HG02763 (cell line): ENCODE measurements at regions not wholly inside any gene's neighbourhood (a gene's known extent, or its start where the extent isn't known, plus 50 kb on each side); places are given as distances from the start of the nearest gene placed in this dataset.

Experiments used
- ATAC-seq: cut with Tn5 transposase; IDR thresholded peaks from one replicate; pipeline ENCODE4 v1.9.1; 2021; ENCODE audit warnings: mild to moderate bottlenecking, moderate library complexity; ENCODE audit not compliant: unreplicated experiment

DNA sequence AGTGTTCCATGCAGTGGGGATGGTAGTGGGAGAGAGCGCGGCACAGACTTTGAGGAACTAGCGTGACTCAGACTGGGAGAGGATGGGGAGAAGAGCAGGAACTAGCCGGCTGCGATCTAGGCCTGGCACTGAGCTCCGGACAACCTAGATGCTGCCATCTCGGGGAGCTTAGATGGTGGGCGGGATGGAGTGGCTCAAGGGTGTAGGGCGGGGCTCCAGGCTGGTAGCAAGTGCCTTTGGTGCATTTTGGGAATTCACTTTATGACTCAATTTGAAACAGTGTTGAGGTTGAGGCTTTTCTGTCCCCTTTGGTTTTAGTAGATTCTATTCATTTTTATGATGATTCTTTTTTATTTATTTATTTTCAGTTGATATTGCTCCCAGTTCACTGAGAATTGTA, 185.3 kb upstream of the GPR26 start:
- no peak for ATAC-seq

DNA sequence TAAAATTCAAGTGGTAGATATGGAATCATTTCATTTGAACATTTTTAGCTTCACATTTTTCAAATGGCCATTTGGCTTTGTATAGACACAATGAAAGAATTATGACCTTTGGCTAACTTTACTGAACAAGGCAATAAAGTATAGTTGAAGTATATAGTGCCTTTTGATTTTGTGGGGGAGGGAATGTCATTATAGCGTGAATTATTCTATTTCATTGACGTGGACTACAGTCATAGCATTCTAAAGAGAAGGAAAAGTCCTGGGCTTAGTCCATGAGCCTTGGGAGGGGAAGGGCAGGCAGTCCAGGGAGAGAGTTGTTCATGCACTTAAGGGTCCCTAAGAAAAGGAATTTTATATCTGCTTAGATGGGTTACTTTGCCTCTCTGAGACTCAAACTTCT, 181.4 kb upstream of the GPR26 start:
- ATAC-seq: no peak

DNA sequence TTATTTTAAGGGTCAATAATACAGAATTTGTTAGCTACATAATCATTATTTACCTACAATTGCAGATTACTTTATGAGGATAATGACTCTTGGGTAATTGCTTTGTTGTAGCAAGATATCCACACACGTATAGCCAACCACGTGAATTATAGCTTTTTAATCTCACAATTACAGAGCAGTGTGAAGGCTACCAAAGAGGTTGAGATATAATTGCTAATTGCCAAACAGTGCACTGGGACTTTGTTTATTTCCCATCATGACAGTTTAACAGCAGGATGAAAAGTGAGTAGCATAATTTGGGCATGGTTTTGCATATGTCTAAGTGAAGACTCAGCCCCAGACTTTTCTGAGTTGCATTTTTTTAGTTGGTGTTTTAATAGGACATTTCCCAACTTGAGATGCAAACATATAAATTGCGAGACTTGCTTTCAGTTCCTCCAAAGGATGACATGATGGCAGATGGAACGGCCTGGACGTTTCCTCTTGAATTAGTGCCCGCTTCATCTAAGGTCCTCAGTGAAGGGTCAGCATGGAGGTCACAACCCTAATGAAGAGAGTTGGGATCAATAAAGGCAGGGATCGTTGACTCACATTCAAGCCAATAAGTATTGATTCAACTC, 180.7 kb upstream of the GPR26 start:
- no peak for ATAC-seq

DNA sequence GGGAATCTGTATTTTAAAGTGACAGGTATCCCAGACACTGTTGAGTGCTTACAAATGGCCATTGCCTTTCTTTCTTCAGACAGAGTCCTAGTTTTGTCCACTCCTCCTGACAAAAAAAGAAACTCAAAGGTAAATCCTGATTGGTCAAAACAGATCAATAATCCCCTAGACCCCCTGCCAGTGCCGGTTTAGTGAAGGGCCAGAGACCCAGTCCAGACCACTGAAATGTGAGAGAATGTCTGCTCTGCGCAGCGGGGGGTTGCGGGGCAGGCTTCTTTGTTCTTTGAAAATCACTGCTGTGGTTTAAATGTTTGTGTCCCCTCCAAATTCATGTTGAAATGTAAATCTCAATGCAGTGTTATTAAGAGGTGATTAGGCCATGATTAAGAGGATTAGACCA, 177.7 kb upstream of the GPR26 start:
- no peak for ATAC-seq

DNA sequence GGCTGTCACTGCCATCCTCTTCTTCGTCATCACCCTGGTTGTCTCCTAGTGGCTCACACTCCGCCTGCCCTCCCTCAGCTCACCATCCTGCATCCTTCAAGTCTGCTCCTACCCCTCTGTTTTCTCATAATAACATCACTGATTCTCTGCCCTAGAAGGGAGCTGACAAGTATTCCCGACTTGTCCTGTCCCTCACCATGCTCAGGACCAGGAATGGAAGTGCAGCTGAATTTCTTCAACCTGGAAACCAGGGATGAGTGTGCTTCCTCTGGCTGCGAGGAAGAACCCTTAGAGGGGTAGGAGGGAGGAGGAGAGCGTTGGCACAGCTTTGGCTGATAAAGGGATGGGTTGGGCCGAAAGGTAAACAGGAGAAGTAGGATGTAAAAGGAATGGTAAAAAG, 174.8 kb upstream of the GPR26 start:
- ATAC-seq: no peak

DNA sequence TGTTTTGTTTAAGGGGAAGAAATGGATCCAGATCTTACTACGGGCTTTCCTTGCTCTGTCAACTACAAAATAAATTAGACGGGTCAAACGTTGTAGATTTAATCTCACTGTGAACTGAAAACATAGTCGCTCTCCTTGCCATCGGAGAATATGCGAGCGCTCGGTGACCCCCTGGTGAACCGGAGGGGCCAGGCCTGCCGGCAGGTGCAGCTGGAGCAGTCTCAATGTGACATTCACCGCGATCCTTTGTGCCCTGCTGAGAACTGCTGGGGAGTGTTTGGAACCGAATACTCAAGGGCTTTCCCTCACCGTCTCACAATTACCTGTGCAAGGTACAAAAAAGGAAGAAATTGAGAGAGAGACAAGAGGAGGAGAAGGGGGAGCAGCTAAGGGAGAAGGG, 174.1 kb upstream of the GPR26 start:
- ATAC-seq: no peak

DNA sequence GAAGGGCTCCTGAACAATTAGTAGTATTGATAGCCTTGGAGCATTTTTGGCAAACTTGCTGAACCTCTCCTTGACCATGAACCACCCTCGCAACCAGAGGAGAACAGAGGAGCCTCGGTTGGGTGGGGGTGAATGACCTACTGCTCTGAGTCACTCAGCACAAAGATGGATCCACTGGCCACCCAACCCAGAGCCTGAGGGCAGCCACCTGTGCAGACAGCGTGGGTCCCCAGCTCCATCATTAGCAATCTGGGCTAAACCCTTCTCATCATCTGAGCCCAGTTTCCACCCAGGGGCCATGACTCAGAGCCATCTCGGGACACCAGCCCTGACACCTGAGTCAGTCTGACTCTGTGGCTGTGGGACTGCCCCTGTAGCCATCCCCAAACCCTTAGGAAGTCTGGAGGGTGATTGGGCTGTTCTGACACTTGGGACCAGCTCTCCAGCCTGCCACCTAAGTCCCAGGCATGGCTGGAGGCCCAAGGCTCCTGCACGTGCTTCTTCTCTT, 171.8 kb upstream of the GPR26 start:
- ATAC-seq: no peak

DNA sequence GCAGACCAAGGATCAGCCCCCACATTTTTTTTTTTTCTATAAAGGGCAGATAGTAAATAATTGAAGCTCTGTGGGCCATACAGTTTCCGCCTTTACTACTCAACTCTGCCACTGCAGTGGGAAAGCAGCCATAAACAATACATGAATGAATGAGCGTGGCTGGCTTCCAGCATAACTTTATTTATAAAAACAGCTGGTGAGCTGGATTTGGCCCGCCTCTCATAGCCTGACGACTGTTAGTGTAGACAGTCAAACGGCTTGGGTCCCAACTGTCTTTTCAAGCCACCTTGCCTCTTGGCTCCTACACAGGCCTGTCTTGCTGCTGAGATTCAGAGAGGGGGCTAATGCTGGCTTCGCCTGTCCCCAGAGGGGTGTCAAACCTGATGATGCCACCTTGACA, 169.8 kb upstream of the GPR26 start:
- ATAC-seq: no peak

DNA sequence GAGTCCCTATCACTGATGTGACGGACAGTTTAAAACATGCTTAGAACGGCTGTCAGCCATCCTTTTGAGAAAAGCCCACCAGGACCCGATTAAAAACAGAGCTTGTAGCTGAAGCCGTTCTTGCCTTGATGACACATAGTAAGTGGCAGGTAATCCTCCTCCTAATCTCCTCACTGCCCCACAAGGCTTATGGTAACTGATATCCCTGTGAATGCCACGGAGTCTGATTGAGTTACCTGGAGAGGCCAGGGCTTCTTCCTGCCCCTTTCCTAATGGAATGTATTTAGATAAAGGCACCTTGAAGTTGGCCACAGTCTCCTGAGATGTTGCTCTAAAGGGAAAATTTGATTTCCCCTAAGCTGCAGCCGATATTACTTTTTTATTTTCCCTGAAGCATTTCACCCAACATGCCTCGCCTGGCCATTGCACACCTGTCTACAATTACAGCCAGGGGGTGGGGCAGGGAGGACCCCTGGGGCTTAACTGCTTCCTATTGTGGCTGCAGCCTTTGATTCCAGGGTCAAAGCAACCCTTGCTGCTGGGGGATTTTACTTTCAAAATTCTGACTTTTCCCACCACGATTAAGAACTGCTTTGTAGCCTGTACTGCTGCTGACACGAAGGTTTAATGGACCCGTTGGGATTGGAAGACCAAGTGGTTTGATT, 169.0 kb upstream of the GPR26 start:
- ATAC-seq: no peak

DNA sequence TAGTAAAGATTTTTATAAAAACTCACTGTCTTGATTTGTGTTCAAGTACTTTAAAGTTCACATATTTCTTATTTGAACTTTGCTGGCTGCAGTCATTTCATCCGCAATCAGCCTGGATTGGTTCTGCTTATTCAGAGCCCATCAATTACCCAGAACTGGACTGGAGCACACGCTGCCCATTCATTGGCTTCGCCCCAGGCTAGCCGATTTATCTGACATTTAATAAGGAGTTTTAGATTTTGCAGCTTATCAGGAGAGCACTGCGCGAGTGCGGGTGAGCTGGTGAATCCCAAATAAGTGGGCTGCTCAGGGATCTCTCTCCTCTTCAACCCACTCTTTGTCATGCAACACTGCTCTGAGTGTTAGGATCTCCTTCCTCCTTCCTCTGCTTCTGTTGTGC, 166.0 kb upstream of the GPR26 start:
- ATAC-seq: no peak

DNA sequence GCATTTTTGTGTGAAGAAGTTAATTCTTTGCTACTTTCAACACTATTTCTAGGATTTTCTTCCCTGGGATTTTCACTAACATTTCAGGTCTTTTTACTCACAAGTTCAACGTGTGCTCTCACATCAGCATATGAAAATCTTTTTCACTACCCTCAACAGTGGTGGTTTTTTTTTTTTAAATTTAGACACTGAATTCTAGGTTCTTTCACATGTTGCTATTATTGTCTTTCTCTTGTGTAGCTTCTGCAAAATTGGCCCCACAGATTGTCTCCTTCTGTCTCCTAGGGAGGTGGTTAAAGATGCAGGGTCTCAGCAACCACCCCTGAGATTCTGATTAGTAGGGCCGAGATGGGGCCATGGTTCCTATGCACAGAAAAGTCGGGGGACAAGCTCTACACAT, 165.0 kb upstream of the GPR26 start:
- no peak for ATAC-seq

DNA sequence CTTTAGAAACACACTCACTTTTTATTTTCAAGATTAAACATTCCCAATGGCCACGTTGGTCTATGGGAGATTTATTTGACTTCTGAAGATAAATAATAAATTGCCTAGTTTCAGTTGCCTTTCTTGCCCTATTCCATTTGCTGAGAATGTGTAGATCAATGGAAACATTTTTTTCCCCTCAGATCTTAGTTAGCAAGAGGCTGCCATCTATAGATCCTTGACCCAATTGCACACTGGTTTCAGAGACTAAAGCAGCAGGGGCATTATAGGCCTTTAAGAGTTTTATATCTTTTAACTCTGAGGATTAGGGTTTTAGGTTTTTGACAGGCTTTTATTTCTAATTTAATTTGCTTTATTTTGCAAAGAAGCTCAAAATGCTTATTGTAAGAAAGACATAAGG, 163.2 kb upstream of the GPR26 start:
- ATAC-seq: no peak

DNA sequence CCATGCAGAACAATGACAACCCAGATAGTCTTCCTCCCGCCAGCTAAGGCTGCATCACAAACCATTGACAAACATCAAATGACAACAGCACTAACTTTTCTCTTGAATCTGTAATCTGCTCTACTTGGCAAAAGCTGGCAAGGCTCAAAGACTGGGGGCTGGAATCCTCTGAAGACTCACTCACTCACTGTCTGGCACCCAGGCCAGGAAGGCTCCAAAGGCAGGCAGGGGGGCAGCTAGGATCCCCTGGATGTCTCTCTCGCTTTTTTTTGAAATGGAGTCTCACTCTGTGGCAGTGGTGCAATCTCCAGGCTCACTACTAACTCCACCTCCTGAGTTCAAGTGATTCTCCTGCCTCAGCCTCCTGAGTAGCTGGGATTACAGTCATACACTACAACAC, 159.7 kb upstream of the GPR26 start:
- no peak for ATAC-seq

DNA sequence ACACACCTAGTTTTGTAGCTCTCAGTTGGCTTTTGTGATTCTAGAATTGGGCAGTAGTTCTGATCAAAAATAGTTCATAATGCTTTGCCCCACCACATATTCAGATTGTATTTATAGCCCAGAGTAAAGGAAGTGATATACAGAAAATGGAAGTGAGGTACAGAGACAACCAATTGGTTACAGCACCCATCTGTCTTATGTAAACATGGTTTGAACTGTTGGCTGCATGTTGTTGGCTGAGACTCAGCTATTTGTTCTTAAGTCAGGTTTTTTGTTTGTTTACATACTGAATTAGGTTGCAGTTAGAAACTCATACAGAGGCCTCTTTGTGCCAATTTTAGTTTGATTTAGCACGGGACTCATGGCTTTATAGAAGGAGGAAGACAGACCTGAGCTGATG, 158.9 kb upstream of the GPR26 start:
- no peak for ATAC-seq

DNA sequence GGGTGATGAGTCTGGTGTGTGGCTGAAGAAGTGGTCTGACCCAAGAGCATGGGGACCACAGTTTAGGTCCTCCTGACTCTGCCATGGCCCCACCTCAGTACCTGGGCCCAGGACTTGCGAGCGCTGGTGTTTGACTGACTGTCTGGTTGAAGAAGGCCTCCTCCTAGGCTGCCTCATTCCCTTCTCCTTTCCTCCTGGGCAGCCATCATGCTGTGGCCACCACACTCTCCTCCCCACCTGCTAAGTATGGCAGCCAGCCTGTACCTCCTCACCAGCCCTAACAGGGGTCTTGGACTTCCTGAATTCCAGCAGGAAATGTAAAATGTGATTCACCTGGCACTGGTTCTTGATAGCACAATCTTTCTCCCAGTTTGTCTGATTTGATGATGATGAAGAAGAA, 156.8 kb upstream of the GPR26 start:
- ATAC-seq: no peak

DNA sequence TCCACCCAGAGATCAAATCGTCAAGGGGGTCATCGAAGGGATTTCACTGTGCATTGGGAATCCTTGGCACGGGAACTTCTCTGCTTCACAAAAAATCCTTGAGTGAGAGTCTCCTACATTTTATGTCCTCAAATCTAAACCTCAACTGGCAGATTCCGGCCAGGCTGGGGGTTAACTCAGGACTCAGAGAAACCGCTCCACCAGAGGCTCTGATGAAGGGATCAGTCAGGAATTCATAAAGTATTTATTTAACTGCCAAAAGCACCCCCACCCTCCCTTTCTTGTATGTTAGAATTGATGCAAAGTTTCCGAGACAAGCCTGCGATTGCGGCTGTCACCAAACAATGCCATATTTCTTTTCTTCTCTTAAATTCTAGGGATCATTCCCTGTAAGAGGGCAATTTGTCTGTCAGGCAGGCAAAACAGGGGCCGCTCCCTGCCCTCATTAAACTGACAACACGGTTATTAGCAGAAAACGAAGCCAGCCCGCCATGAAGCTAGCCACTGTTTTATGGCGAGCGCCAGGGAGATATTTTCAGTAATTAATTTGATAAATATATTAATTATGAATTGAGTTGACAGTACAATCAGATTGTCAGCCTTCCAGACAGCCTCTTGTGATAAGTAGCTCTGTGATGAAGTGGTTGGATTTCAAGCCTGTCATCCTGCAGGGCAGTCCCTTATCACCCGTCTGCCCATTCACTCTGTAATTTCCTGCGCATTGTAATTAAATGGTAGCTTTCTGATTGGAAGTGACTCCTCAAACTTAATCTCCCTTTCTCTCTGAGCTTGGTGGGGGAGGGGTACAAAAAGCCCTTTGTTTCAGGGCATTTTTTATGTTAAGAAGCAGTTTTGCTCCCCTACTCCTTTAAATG, 153.0 kb upstream of the GPR26 start:
- ATAC-seq: no peak

DNA sequence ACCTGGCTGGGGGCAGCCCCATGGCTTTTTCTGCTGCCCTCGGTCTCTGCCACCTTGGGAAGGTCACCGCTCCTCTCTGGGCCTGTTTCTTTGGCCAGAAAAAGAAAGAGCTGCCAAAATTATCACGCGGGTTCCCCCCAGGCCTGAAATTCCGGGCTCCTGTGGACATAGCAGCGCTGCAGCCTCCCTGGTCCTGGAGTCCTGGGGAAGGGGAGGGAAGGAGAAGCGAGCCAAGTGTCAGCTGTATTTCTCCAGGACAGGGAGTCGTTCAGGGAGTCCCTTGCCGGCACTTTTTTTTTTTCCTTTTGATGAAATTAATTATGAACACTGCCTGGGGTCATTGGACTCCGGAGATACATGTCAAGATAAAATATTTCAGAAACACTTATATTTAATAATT, 152.3 kb upstream of the GPR26 start:
- ATAC-seq: no peak

DNA sequence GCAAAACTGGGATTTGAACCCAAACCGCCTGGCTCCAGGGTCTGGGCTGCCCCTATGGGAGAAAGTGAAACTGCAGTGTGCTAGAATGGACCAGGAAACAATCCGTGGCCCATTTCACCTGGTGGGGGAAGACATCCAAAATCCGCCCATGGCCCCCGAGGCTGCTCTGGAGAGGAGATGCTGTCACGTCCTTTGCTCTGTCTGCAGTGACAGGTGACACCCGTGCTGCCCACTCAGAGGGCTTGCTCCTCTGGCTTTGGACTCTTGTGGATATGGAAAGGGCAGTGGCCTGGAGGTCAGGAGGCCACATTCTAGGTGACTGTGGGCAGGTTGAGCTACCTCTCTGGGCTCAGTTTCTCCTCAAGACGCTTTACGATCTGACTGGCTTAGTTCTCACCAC, 151.2 kb upstream of the GPR26 start:
- ATAC-seq: no peak

DNA sequence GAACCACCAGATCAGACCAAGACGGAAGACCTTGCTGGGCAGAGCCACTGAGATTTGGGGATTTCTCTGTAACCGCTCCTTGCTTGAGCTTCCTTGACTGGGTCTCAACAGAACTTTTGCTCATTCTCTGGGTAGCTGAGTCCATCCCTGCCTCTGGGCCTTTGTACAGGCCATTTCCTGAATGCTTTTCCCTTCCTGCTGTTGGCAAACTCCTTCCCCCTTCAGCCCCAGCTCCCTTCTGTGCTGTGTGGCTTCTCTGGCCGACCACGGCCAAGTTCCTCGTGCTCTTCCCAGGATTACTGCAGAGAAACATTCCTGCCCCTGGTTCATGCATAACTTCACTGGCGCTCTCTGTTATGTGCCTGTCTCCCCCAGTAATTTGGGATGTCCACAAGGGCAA, 150.5 kb upstream of the GPR26 start:
- ATAC-seq: no peak

DNA sequence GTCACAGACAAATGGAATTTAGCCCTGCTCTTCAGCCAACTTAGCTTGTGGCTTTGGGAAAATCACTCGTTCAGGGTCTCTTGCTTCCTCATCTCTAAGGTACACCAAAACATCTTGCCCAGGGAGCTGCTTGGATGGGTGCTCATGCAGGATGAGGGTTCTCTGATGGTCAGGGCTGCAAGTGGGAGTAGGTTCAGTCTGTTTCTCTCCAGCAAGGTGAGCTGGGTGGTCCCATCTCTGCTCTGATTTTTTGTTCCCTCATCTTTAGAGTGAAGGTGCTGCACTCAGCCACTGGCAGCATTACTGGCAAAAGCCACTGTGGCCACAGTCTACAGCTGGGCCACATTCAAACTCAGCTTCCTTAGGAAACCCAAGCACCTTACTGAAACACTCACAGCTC, 149.9 kb upstream of the GPR26 start:
- ATAC-seq: no peak

DNA sequence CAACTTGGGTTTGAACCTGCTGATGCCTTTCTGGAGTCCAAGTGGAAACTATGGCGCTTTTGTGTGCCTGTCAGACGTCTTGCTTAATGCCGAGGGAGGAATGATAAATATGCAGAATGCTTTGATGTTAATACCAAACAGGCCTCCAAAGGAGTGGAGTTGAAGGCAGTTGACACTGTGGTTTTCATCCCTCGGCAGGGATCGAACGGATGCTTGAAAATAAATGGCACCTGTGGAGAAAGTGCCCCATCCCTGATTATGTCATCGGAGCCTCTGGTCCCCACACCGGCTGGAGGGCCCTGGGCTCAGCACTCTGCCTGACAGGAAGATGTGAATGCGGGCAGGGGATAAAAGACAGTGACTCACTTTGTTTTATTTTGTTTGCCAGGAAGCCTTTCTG, 148.7 kb upstream of the GPR26 start:
- no peak for ATAC-seq

DNA sequence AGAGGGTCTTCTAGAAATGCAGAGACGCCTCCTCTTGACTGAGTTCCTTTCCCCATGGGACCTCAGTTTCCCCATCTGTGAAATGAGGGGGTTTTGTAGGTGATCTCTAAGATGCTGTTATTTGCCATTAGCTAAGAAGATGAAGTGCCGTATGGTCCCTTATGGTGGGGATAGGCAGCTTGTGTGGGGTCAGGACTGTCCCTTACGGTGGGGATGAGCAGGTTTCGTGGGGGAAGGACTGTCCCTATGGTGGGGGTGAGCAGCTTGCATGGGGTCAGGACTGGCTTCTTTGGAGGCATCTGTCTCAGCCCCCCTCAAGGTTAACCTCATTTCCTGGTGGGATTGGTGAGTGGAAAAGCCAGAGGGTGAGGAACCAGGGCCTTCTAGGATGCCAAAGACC, 148.3 kb upstream of the GPR26 start:
- no peak for ATAC-seq
